HFF-Myc (cell line): ENCODE measurements at regions not wholly inside any gene's neighbourhood (a gene's known extent, or its start where the extent isn't known, plus 50 kb on each side); places are given as distances from the start of the nearest gene placed in this dataset.

Experiments used
- DNase-seq: peaks from one replicate; pipeline ENCODE4 v3.0.0-alpha.2; 2011; ENCODE audit warnings: low read depth; ENCODE audit errors: extremely low read depth
- H3K4me3 ChIP-seq: replicated peaks from 2 replicates; pipeline ENCODE4 v1.5.1; 2011; ENCODE audit warnings: low read depth, mild to moderate bottlenecking, control low read depth, low read length
- TF ChIP-seq, protein P1 (sequence below): IDR thresholded peaks from 2 replicates; pipeline ENCODE4 v1.5.1; 2012; ENCODE audit warnings: mild to moderate bottlenecking, low read depth, low read length, control low read depth; ENCODE audit errors: missing control alignments

DNA sequence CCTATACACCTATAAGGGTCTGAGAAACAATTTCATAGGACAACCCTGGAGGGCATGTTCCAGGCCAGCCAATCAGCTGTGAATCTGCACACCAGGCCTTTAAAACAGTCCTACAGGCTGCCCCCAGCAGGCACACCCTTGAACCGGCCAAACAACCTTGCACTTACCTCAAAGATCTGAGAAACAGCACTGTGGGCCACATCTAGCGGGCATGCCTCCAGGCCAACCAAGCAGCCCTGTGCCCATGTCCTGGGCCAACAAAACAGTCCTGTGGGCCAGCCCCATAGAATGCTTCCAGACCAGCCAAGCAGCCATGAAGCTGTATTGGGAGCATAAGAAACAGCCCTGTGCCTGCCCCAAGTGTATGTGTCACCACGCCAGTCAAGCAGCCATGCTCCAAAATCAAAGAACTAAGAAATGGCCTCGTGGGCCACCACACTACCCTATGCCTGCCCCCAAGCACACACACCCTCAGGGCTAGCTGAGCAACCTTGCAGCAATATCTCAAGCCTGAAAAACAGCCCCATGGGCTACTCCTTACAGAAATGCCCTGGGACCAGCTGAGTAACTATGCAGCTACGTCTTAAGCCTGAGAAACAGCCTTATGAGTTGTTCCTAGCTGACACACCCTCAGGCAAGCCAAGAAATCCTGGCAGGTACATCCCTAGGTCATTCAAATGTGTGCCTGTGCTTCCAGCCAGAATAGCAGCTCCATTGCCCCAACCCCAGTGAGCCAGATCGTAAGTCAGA lies 2243.8 kb upstream of the C9orf72 start:
- DNase-seq = no peak
- TF ChIP-seq, protein P1, sequence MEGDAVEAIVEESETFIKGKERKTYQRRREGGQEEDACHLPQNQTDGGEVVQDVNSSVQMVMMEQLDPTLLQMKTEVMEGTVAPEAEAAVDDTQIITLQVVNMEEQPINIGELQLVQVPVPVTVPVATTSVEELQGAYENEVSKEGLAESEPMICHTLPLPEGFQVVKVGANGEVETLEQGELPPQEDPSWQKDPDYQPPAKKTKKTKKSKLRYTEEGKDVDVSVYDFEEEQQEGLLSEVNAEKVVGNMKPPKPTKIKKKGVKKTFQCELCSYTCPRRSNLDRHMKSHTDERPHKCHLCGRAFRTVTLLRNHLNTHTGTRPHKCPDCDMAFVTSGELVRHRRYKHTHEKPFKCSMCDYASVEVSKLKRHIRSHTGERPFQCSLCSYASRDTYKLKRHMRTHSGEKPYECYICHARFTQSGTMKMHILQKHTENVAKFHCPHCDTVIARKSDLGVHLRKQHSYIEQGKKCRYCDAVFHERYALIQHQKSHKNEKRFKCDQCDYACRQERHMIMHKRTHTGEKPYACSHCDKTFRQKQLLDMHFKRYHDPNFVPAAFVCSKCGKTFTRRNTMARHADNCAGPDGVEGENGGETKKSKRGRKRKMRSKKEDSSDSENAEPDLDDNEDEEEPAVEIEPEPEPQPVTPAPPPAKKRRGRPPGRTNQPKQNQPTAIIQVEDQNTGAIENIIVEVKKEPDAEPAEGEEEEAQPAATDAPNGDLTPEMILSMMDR = no peak
- H3K4me3 ChIP-seq = no peak overlapping the region

DNA sequence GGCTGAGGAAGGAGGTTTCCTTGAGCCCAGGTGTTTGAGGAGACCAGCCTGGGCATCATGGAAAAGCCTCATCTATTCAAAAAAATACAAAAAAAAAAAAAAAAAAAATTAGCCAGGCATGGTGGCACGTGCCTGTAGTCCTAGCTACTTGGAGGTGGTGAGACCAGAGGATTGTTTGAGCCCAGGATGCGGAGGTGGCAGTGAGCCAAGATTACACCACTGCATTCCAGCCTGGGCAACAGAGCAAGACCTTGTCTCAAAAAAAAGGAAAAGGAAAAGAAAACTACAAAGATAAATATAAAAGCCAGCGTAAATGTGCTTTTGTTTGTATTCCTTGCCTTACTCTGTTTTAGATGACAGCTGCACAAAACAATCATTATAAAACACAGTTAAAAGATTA lies 2249.2 kb upstream of the C9orf72 start:
- TF ChIP-seq, protein P1 = no peak
- no peak overlapping the region for H3K4me3 ChIP-seq
- DNase-seq = no peak

DNA sequence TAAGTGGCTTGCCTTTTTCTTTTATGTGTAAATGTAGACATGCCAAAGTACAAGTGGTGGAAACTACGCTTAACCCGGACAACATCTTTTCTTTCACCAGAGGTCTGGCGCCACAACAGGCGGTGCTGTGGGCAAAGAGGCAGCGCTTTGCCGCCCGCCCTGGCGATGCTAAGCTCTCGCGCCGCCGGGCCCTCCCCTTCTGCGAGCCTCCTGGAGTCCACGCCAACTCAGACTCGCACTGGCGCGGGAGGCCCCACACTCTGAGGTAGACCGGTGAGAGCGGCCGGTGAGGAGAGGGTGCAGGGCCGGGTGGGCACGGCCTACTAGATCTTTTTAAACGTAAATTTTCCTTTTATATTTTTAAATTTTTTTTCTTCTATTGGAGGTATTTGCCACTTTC lies 2253.1 kb upstream of the C9orf72 start:
- TF ChIP-seq, protein P1 = no peak
- H3K4me3 ChIP-seq = no peak overlapping the region
- no peak for DNase-seq

DNA sequence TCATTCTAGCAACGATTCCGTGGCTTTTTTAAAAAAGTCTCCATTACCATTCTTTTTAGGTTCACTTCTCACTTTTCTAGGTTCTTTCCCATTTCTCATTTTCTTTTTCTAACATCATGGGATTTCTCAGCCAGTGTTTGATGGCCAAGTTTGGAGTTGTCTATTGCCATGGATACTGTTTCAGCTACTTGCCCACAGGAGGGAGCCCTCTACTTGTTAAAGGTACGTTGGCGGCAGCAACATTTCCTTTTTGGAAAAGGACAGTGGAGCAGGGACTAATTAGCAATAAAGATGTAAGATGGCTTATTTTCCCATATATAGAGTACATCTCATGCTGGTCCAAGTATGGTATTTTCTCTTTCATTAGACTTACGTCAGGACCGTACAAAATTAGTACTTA lies 2257.5 kb upstream of the C9orf72 start:
- no peak overlapping the region for H3K4me3 ChIP-seq
- TF ChIP-seq, protein P1 = no peak
- no peak for DNase-seq

DNA sequence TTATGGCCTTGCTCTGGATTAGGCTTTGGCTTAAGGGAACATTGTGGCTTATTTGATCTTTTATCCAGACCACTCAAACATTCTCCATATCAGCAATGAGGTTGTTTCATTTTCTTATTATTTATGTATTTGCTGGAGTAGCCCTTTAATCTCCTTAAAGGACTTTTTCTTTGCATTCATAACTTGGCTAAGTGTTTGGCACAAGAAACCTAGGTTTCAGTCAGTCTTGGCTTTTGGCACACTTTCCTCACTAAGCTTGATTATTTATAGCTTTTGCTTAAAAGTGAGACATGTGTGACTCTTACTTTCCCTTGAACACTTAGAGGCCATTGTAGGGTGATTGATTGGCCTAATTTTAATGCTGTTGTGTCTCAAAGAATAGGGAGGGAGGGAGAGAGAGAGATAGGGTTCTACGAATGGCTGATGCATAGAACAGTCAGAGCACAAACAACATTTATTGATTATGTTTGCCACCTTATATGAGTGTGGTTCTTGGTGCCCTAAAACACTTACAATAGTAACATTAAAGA lies 2265.3 kb upstream of the C9orf72 start:
- H3K4me3 ChIP-seq = no peak overlapping the region
- DNase-seq = no peak
- TF ChIP-seq, protein P1 = no peak

DNA sequence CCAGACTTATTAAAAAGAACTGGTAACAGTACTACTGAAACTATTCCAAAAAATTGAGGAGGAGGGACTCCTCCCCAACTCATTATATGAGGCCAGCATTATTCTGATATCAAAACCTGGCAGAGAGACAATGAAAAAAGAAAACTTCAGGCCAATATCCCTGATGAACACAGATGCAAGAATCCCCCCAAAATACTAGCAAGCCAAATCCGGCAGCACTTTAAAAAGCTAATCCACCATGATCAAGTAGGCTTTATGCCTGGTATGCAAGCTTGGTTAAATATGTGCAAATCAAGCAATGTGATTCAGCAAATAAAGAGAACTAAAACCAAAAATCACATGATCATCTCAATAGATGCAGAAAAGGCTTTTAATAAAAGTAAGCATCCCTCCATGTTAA lies 2271.0 kb upstream of the C9orf72 start:
- no peak overlapping the region for H3K4me3 ChIP-seq
- DNase-seq = no peak
- TF ChIP-seq, protein P1 = no peak
